Neural progenitor cell (in vitro differentiated cells): ENCODE measurements at regions not wholly inside any gene's neighbourhood (a gene's known extent, or its start where the extent isn't known, plus 50 kb on each side); places are given as distances from the start of the nearest gene placed in this dataset.

ENCODE experiments used
- DNase-seq: peaks from one replicate; pipeline ENCODE4 v3.0.0-alpha.2; 2016; ENCODE audit warnings: low spot score
- H2AFZ ChIP-seq: fragments of 200-600 bp; sonication (generic); replicated peaks from 2 replicates; pipeline ENCODE4 v1.6.1; 2016; ENCODE audit warnings: antibody characterized with exemption
- H3F3A ChIP-seq: fragments of 200-600 bp; sonication (generic); 2 replicates; pipeline ENCODE4 v1.6.1; 2016; ENCODE audit warnings: antibody characterized with exemption, low read depth
- H3K27ac ChIP-seq: fragments of 200-600 bp; sonication (generic); 2 replicates; pipeline ENCODE4 v1.5.1; 2016; ENCODE audit warnings: mild to moderate bottlenecking
- H3K27me3 ChIP-seq: fragments of 200-600 bp; sonication (generic); 2 replicates; pipeline ENCODE4 v1.6.1; 2016; ENCODE audit warnings: mild to moderate bottlenecking, moderate library complexity
- H3K36me3 ChIP-seq: fragments of 200-600 bp; sonication (generic); 2 replicates; pipeline ENCODE4 v1.5.1; 2016
- H3K4me1 ChIP-seq: fragments of 200-600 bp; sonication (generic); 2 replicates; pipeline ENCODE4 v1.6.1; 2016; ENCODE audit warnings: mixed run types
- H3K4me2 ChIP-seq: fragments of 200-600 bp; sonication (generic); 2 replicates; pipeline ENCODE4 v1.6.1; 2016
- H3K4me3 ChIP-seq: fragments of 200-600 bp; sonication (generic); 2 replicates; pipeline ENCODE4 v1.5.1; 2016
- H3K79me2 ChIP-seq: fragments of 200-600 bp; sonication (generic); 2 replicates; pipeline ENCODE4 v1.6.1; 2016; ENCODE audit warnings: low read depth
- H3K9ac ChIP-seq: fragments of 200-600 bp; sonication (generic); 2 replicates; pipeline ENCODE4 v1.6.1; 2016
- H3K9me3 ChIP-seq: fragments of 200-600 bp; sonication (generic); 2 replicates; pipeline ENCODE4 v1.5.1; 2016; ENCODE audit warnings: low read depth
- H4K20me1 ChIP-seq: fragments of 200-600 bp; sonication (generic); 2 replicates; pipeline ENCODE4 v1.6.1; 2016; ENCODE audit warnings: low read depth
- H3K27ac Mint-ChIP-seq: 3 replicates; pipeline ENCODE4 v1.8.0; 2021; ENCODE audit warnings: mixed read lengths
- H3K27me3 Mint-ChIP-seq: 2 replicates; pipeline ENCODE4 v1.8.0; 2022; ENCODE audit warnings: low read depth, mild to moderate bottlenecking, inconsistent platforms, moderate library complexity, mixed read lengths; ENCODE audit not compliant: insufficient read depth
- H3K36me3 Mint-ChIP-seq: 3 replicates; pipeline ENCODE4 v1.8.0; 2021; ENCODE audit warnings: mixed read lengths
- H3K4me1 Mint-ChIP-seq: 3 replicates; pipeline ENCODE4 v1.8.0; 2021; ENCODE audit warnings: mixed read lengths
- H3K4me3 Mint-ChIP-seq: 3 replicates; pipeline ENCODE4 v1.8.0; 2021; ENCODE audit warnings: mild to moderate bottlenecking, moderate library complexity, mixed read lengths
- H3K9me3 Mint-ChIP-seq: 3 replicates; pipeline ENCODE4 v1.8.0; 2020; ENCODE audit warnings: mixed read lengths
- CTCF ChIP-seq: fragments of 200-600 bp; sonication (generic); IDR thresholded peaks from 2 replicates; pipeline ENCODE4 v1.5.1; 2017; ENCODE audit warnings: antibody characterized with exemption, mild to moderate bottlenecking
- EZH2 ChIP-seq: fragments of 200-600 bp; sonication (generic); IDR thresholded peaks from 2 replicates; pipeline ENCODE4 v1.6.1; 2017; ENCODE audit warnings: antibody characterized with exemption, mild to moderate bottlenecking, moderate library complexity
- EZH2phosphoT487 ChIP-seq: fragments of 200-600 bp; sonication (generic); IDR thresholded peaks from 2 replicates; pipeline ENCODE4 v1.6.1; 2017; ENCODE audit warnings: antibody characterized with exemption

- Histone ChIP-seq H3K79me2 (no peaks in the 10 kb centered on the region), H3K9me3 (no peaks in the 10 kb centered on the region), H2AFZ (no peak overlapping the region), H3K27ac (no peak overlapping the region), H3K4me1 (no peaks in the 10 kb centered on the region), H4K20me1 (no peaks in the 10 kb centered on the region), H3K4me2 (no peak overlapping the region), H3K36me3 (no peaks in the 10 kb centered on the region), H3F3A (no peaks in the 10 kb centered on the region), H3K27me3 (no peaks in the 10 kb centered on the region), H3K9ac (no peak overlapping the region), H3K4me3 (no peak overlapping the region)
- Mint-ChIP-seq H3K36me3 (peaks cover 2% of the 10 kb centered on the region), H3K27me3 (no peaks in the 10 kb centered on the region), H3K4me3 (no peak overlapping the region), H3K9me3 (peaks cover 7% of the 10 kb centered on the region), H3K4me1 (peaks cover 2% of the 10 kb centered on the region), H3K27ac (no peak overlapping the region)
- DNase-seq, result no peak
- TF ChIP-seq EZH2phosphoT487 (no peak), EZH2 (no peak), CTCF (no peak)
Observed at GRCh38 chr6:56899753-56900152, 55.2 kb upstream of the BEND6 start.

GRCh38 chr6:56899311-56899710 lies 55.6 kb upstream of the BEND6 start:
- Histone ChIP-seq H4K20me1 (no peaks in the 10 kb centered on the region), H3K27me3 (no peaks in the 10 kb centered on the region), H2AFZ (no peak overlapping the region), H3K4me1 (no peaks in the 10 kb centered on the region), H3K4me2 (no peak overlapping the region), H3K9ac (no peak overlapping the region), H3K79me2 (no peaks in the 10 kb centered on the region), H3K4me3 (no peak overlapping the region), H3K36me3 (no peaks in the 10 kb centered on the region), H3K27ac (no peak overlapping the region), H3K9me3 (no peaks in the 10 kb centered on the region), H3F3A (no peaks in the 10 kb centered on the region)
- no peak overlapping the region for H3K27ac Mint-ChIP-seq
- H3K27me3 Mint-ChIP-seq, result no peaks in the 10 kb centered on the region
- no peak for TF ChIP-seq EZH2phosphoT487
- TF ChIP-seq CTCF, result no peak
- no peak for TF ChIP-seq EZH2
- peaks cover 2% of the 10 kb centered on the region for H3K36me3 Mint-ChIP-seq
- peaks cover 7% of the 10 kb centered on the region for H3K9me3 Mint-ChIP-seq
- no peak overlapping the region for H3K4me3 Mint-ChIP-seq
- H3K4me1 Mint-ChIP-seq, result peaks cover 2% of the 10 kb centered on the region
- DNase-seq, result no peak

GRCh38 chr6:56897789-56898529 lies 56.9 kb upstream of the BEND6 start:
- Histone ChIP-seq H3K9me3 (no peaks in the 10 kb centered on the region), H2AFZ (no peak overlapping the region), H4K20me1 (no peaks in the 10 kb centered on the region), H3K36me3 (no peaks in the 10 kb centered on the region), H3K27me3 (no peaks in the 10 kb centered on the region), H3K27ac (no peak overlapping the region), H3K79me2 (no peaks in the 10 kb centered on the region), H3F3A (no peaks in the 10 kb centered on the region), H3K9ac (no peak overlapping the region), H3K4me3 (no peak overlapping the region), H3K4me1 (no peaks in the 10 kb centered on the region), H3K4me2 (no peak overlapping the region)
- peaks cover 2% of the 10 kb centered on the region for H3K27me3 Mint-ChIP-seq
- peaks cover 2% of the 10 kb centered on the region for H3K4me1 Mint-ChIP-seq
- no peak for TF ChIP-seq EZH2
- TF ChIP-seq CTCF, result no peak
- no peak for TF ChIP-seq EZH2phosphoT487
- no peak for DNase-seq
- H3K4me3 Mint-ChIP-seq, result no peak overlapping the region
- peaks cover 2% of the 10 kb centered on the region for H3K36me3 Mint-ChIP-seq
- peaks cover 9% of the 10 kb centered on the region for H3K9me3 Mint-ChIP-seq
- no peak overlapping the region for H3K27ac Mint-ChIP-seq
